Adrenal gland (tissue), 5 donors: ENCODE measurements at regions not wholly inside any gene's neighbourhood (a gene's known extent, or its start where the extent isn't known, plus 50 kb on each side); places are given as distances from the start of the nearest gene placed in this dataset.

Experiments
- POLR2A ChIP-seq, 2 donors: fragments of 450-650 bp; IDR thresholded peaks; one replicate each; pipeline ENCODE4 v1.6.1; 2017; ENCODE audit warnings: antibody characterized with exemption in 2 of 2, mild to moderate bottlenecking in 2 of 2, moderate library complexity in 1 of 2
- TF ChIP-seq, protein P1 (sequence below), 6 experiments: fragments of 450-650 bp in 4 of 6; fragments of 200-600 bp in 2 of 6; sonication (generic) in 1 of 6; IDR thresholded peaks; 1 replicate in 5 of 6; 2 replicates in 1 of 6; pipeline versions ENCODE4 v1.5.1 to v1.8.0; 2016 to 2021; ENCODE audit warnings: antibody characterized with exemption in 6 of 6, mild to moderate bottlenecking in 2 of 6, moderate library complexity in 1 of 6
- donor health status: DM: no; HTN: no; CAD: no.

DNA sequence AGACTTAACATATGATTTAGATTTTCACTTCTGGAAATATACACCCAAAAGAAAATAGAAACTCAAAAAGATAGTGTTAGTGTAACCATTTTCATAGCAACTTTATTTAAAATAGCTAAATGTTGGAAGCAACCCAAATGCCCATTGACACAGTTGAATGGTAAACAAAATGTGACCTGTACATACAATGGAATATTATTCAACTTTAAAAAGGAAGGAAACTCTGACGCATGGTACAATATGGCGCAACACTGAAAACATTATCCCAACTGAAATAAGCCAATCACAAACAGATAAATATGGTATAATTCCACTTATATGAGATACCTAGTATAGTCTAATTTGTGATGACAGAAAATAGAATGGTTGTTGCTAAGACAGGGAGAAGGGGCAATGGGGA, 1456.1 kb upstream of the MIR17HG start:
- TF ChIP-seq, protein P1, sequence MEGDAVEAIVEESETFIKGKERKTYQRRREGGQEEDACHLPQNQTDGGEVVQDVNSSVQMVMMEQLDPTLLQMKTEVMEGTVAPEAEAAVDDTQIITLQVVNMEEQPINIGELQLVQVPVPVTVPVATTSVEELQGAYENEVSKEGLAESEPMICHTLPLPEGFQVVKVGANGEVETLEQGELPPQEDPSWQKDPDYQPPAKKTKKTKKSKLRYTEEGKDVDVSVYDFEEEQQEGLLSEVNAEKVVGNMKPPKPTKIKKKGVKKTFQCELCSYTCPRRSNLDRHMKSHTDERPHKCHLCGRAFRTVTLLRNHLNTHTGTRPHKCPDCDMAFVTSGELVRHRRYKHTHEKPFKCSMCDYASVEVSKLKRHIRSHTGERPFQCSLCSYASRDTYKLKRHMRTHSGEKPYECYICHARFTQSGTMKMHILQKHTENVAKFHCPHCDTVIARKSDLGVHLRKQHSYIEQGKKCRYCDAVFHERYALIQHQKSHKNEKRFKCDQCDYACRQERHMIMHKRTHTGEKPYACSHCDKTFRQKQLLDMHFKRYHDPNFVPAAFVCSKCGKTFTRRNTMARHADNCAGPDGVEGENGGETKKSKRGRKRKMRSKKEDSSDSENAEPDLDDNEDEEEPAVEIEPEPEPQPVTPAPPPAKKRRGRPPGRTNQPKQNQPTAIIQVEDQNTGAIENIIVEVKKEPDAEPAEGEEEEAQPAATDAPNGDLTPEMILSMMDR (IDR thresholded peaks at IDR 0.05), result no peak
- TF ChIP-seq POLR2A (IDR thresholded peaks at IDR 0.05), result no peak
